ENCODE measurements at regions not wholly inside any gene's neighbourhood (a gene's known extent, or its start where the extent isn't known, plus 50 kb on each side); places are given as distances from the start of the nearest gene placed in this dataset.

DNA sequence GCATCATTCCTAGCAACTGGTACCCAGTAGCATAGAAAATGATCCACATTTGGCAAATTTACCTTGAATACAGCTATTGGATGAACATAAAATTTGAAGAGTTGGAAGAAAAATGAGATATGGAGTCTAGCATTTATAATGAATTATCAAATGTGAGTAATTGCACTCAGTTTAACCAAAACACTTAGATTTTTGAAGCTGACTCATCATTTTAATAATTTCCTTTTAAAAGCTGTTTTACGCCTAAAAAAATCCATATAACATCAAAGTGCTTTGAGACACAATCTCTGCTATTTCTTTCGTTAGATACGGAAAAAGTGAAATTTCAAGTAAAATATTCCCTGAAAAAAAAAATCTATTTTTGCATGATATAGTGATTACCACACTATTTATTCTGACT lies 767.4 kb downstream of the ROBO2 start:
- TF ChIP-seq EZH2phosphoT487 (IDR thresholded peaks at IDR 0.05; ENCODE audit: borderline replicate concordance, low read depth, low read length) = no peak
- TF ChIP-seq, protein P1, sequence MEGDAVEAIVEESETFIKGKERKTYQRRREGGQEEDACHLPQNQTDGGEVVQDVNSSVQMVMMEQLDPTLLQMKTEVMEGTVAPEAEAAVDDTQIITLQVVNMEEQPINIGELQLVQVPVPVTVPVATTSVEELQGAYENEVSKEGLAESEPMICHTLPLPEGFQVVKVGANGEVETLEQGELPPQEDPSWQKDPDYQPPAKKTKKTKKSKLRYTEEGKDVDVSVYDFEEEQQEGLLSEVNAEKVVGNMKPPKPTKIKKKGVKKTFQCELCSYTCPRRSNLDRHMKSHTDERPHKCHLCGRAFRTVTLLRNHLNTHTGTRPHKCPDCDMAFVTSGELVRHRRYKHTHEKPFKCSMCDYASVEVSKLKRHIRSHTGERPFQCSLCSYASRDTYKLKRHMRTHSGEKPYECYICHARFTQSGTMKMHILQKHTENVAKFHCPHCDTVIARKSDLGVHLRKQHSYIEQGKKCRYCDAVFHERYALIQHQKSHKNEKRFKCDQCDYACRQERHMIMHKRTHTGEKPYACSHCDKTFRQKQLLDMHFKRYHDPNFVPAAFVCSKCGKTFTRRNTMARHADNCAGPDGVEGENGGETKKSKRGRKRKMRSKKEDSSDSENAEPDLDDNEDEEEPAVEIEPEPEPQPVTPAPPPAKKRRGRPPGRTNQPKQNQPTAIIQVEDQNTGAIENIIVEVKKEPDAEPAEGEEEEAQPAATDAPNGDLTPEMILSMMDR (conservative IDR thresholded peaks at IDR 0.05; ENCODE audit: low read length) = no peak
- CTCF ChIA-PET (ENCODE audit: unreplicated experiment) = no interaction called here

DNA sequence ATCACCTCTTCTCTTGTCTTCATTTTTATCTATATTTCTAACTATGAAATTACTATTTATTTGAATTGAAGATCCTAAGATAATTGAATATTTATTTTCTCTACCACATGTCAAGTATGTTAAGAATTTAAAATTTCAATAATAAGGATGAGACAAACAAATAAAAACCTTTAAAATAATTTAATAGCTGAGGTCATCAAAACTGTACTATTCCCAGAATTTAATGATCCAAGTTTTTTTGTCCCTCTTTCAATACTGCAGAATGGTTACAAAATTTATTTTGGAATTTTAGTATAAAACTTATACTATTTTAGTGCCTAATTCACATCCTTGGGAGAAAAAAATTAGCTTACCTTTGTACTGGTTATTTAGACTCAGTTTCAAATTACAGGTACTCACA lies 774.9 kb downstream of the ROBO2 start:
- Histone ChIP-seq H3K9me3 (ENCODE audit: low read length) (no peaks in the 10 kb centered on the region), H3K4me1 (ENCODE audit: insufficient read depth, low read length, poor library complexity, severe bottlenecking) (no peaks in the 10 kb centered on the region), H4K20me1 (ENCODE audit: insufficient read depth, low read length) (no peaks in the 10 kb centered on the region), H3K9me2 (ENCODE audit: insufficient read depth, low read length) (no peaks in the 10 kb centered on the region), H3K4me2 (ENCODE audit: low read length) (no peak overlapping the region), H2AFZ (ENCODE audit: low read length) (no peak overlapping the region), H3K27ac (ENCODE audit: low read depth, low read length, poor library complexity, severe bottlenecking) (no peak overlapping the region), H3K4me3 (ENCODE audit: low read depth, low read length, poor library complexity, severe bottlenecking) (no peak overlapping the region), H3K36me3 (ENCODE audit: insufficient read depth, low read length) (no peaks in the 10 kb centered on the region), H3K79me2 (ENCODE audit: insufficient read depth, low read depth, low read length) (no peaks in the 10 kb centered on the region)
- intact Hi-C loops (cut with micrococcal nuclease; ENCODE audit: unreplicated experiment) = no loop called here
- DNase-seq (ENCODE audit: low spot score) = no peak
- POLR2A ChIA-PET = interaction anchor here (1.0 kb wide), 1 partner anchor 37 kb away, joined by 3 read pairs; no protein-coding TSS in a partner anchor
- no peak for TF ChIP-seq EZH2phosphoT487 (IDR thresholded peaks at IDR 0.05; ENCODE audit: borderline replicate concordance, low read depth, low read length)
- TF ChIP-seq, protein P1 (conservative IDR thresholded peaks at IDR 0.05; ENCODE audit: low read length) = no peak
- BruUV-seq (replicated peaks) = no TSS peak
- CTCF ChIA-PET (ENCODE audit: unreplicated experiment) = no interaction called here

More for the DNA sequence above, 767.4 kb downstream of the ROBO2 start:
- no peak overlapping the region for H2AFZ ChIP-seq (ENCODE audit: low read length)
- no peaks in the 10 kb centered on the region for H3K36me3 ChIP-seq (ENCODE audit: insufficient read depth, low read length)
- POLR2A ChIA-PET = interaction anchor here (0.7 kb wide), 1 partner anchor 272 kb away, joined by 3 read pairs; no protein-coding TSS in a partner anchor
- DNase-seq (ENCODE audit: low spot score) = no peak
- H4K20me1 ChIP-seq (ENCODE audit: insufficient read depth, low read length) = no peaks in the 10 kb centered on the region
- H3K9me3 ChIP-seq (ENCODE audit: low read length) = 0 out of 2 replicates have a peak, but pooled peaks cover 9% of the 10 kb centered on the region
- BruUV-seq (replicated peaks) = no TSS peak
- H3K4me3 ChIP-seq (ENCODE audit: low read depth, low read length, poor library complexity, severe bottlenecking) = no peak overlapping the region
- no peaks in the 10 kb centered on the region for H3K4me1 ChIP-seq (ENCODE audit: insufficient read depth, low read length, poor library complexity, severe bottlenecking)
- no peak overlapping the region for H3K4me2 ChIP-seq (ENCODE audit: low read length)
- intact Hi-C loops (cut with micrococcal nuclease; ENCODE audit: unreplicated experiment) = no loop called here
- no peaks in the 10 kb centered on the region for H3K79me2 ChIP-seq (ENCODE audit: insufficient read depth, low read depth, low read length)
- H3K9me2 ChIP-seq (ENCODE audit: insufficient read depth, low read length) = no peaks in the 10 kb centered on the region
- H3K27ac ChIP-seq (ENCODE audit: low read depth, low read length, poor library complexity, severe bottlenecking) = no peak overlapping the region

DNA sequence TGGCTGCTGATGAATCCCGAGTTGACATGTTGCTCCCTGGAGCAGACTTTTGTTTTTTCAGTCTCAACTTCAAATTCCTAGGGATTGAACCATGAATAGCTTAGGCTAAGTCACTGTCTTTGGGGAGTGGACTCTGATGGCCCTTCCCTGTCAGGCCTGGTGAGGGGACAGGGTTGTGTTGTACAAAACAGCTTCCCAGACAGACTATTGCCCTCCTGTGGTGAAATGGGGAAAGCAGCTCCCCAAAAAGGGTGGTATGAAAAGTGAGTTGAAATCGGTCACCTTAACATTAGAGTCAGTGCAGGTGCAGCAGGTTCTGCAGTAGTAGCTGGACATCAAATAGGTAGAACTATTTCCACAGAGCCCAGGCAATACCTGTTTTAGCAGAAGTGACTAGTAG lies 775.6 kb downstream of the ROBO2 start:
- Histone ChIP-seq H3K27ac (ENCODE audit: low read depth, low read length, poor library complexity, severe bottlenecking) (no peak overlapping the region), H3K79me2 (ENCODE audit: insufficient read depth, low read depth, low read length) (no peaks in the 10 kb centered on the region), H4K20me1 (ENCODE audit: insufficient read depth, low read length) (no peaks in the 10 kb centered on the region), H3K4me3 (ENCODE audit: low read depth, low read length, poor library complexity, severe bottlenecking) (no peak overlapping the region), H3K4me2 (ENCODE audit: low read length) (no peak overlapping the region), H3K36me3 (ENCODE audit: insufficient read depth, low read length) (no peaks in the 10 kb centered on the region), H3K9me3 (ENCODE audit: low read length) (no peaks in the 10 kb centered on the region), H3K4me1 (ENCODE audit: insufficient read depth, low read length, poor library complexity, severe bottlenecking) (no peaks in the 10 kb centered on the region), H3K9me2 (ENCODE audit: insufficient read depth, low read length) (no peaks in the 10 kb centered on the region), H2AFZ (ENCODE audit: low read length) (no peak overlapping the region)
- CTCF ChIA-PET (ENCODE audit: unreplicated experiment) = no interaction called here
- BruUV-seq (replicated peaks) = no TSS peak
- POLR2A ChIA-PET = interaction anchor here (1.0 kb wide), 1 partner anchor 37 kb away, joined by 3 read pairs; no protein-coding TSS in a partner anchor
- no peak for DNase-seq (ENCODE audit: low spot score)
- no peak for TF ChIP-seq EZH2phosphoT487 (IDR thresholded peaks at IDR 0.05; ENCODE audit: borderline replicate concordance, low read depth, low read length)
- TF ChIP-seq, protein P1 (conservative IDR thresholded peaks at IDR 0.05; ENCODE audit: low read length) = 0 out of 2 replicates have a peak, but pooled peaks have one; percentile 27
- intact Hi-C loops (cut with micrococcal nuclease; ENCODE audit: unreplicated experiment) = no loop called here
